ENCODE measurements at regions not wholly inside any gene's neighbourhood (a gene's known extent, or its start where the extent isn't known, plus 50 kb on each side); places are given as distances from the start of the nearest gene placed in this dataset.

DNA sequence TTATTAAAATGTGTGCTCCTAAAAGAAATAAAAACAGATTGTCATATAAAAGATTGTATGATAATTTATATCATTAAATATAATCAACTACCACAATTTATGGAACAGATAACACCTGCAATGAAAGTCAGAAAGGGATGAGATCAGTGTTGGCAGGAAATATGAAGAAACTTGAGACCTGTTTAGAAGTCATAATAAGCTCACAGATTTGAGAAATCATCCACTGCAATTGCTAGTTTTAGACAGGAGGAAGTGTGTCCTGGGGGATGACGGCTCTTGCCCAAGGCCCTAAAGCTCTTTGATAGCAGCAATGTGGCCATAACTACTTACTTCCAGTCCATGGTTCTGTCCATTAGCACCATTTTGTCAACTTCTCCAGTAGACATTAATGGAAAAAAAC, 122.8 kb upstream of the SOX5 start:
- H3K27ac ChIP-seq, result no peak overlapping the region
- no peak overlapping the region for H3K4me3 ChIP-seq
- H3K9me3 ChIP-seq, result no peaks in the 10 kb centered on the region
- TF ChIP-seq, protein P1, sequence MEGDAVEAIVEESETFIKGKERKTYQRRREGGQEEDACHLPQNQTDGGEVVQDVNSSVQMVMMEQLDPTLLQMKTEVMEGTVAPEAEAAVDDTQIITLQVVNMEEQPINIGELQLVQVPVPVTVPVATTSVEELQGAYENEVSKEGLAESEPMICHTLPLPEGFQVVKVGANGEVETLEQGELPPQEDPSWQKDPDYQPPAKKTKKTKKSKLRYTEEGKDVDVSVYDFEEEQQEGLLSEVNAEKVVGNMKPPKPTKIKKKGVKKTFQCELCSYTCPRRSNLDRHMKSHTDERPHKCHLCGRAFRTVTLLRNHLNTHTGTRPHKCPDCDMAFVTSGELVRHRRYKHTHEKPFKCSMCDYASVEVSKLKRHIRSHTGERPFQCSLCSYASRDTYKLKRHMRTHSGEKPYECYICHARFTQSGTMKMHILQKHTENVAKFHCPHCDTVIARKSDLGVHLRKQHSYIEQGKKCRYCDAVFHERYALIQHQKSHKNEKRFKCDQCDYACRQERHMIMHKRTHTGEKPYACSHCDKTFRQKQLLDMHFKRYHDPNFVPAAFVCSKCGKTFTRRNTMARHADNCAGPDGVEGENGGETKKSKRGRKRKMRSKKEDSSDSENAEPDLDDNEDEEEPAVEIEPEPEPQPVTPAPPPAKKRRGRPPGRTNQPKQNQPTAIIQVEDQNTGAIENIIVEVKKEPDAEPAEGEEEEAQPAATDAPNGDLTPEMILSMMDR (IDR thresholded peaks at IDR 0.05), result no peak
- TF ChIP-seq POLR2A (IDR thresholded peaks at IDR 0.05), result no peak
- no peak for DNase-seq
- no peaks in the 10 kb centered on the region for H3K36me3 ChIP-seq
- H3K27me3 ChIP-seq, result no peaks in the 10 kb centered on the region
- H3K4me1 ChIP-seq, result peaks cover 0 to 6% (median 0%) of the 10 kb centered on the region in 4 donors

- no peak for DNase-seq
- Histone ChIP-seq H3K9me3 (no peaks in the 10 kb centered on the region), H3K4me1 (peaks cover 0 to 6% (median 0%) of the 10 kb centered on the region in 4 donors), H3K4me3 (no peak overlapping the region), H3K36me3 (no peaks in the 10 kb centered on the region), H3K27me3 (no peaks in the 10 kb centered on the region), H3K27ac (no peak overlapping the region)
- no peak for TF ChIP-seq POLR2A (IDR thresholded peaks at IDR 0.05)
- TF ChIP-seq, protein P1 (IDR thresholded peaks at IDR 0.05), result no peak
Measured at GRCh38 chr12:24071842-24072241, 122.4 kb upstream of the SOX5 start.

DNA sequence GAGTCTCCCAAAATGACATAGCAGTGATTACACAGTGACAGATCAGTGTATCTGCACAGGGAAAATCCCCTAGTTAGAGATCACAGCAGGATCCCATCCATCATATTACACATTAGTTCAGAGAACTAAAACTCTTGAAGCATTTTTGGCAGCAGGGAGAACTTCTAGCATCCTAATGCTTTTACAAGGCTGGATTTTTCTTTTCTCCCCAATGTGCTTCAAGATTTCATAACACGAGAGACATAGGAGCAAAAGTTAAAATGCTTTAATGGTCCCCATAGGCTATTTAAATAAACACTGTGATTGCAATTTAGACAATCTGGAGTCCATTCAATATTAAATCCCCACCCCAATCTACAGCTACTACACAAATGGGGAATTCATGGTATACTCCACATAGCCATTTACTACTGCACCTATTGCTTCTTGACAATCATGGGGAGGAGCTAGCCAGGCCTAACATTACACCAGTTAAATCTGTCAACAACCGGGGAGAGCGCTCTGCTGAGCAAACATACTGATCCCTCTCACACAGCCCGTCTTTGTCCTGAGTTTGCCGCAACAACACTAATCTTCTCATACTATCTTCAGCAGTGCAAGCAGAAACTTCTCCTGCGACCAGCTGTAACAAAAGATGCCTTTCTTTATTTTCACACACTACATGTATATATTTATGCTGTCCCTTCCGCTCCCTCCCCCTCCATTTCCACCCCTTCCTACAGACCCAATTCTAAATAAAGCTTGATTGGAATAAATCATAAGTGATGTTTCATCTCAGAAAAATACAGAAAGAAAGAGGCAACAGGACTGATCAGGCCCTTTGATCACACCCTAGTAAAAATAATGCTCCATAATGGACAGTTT, 120.3 kb upstream of the SOX5 start:
- peaks cover 0 to 6% (median 0%) of the 10 kb centered on the region in 4 donors for H3K4me1 ChIP-seq
- no peaks in the 10 kb centered on the region for H3K27me3 ChIP-seq
- H3K4me3 ChIP-seq, result no peak overlapping the region
- no peaks in the 10 kb centered on the region for H3K9me3 ChIP-seq
- no peak for DNase-seq
- H3K36me3 ChIP-seq, result no peaks in the 10 kb centered on the region
- no peak overlapping the region for H3K27ac ChIP-seq
- TF ChIP-seq, protein P1 (IDR thresholded peaks at IDR 0.05), result no peak
- no peak for TF ChIP-seq POLR2A (IDR thresholded peaks at IDR 0.05)

DNA sequence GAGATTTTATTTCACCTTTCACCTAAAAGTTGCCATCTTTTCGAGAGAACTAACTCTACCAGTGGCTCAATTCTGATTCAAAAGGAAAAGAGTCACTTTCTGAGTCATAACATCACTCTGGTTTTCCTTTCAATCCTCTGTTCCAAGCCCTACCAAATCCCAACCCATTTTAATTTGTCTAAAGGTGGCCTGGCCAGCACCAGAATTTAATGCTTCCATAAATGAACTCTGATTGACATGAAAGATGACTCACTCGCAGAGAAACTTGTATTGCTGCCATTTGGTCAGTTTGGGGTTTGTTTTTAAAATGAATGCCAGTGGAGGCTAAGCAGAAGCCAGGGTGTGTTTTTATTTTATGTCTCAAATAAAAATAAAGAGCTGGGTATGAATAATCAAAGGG, 117.4 kb upstream of the SOX5 start:
- Histone ChIP-seq H3K27me3 (no peaks in the 10 kb centered on the region), H3K4me1 (peaks cover 0 to 6% (median 0%) of the 10 kb centered on the region in 4 donors), H3K9me3 (no peaks in the 10 kb centered on the region), H3K36me3 (no peaks in the 10 kb centered on the region), H3K4me3 (no peak overlapping the region), H3K27ac (no peak overlapping the region)
- no peak for TF ChIP-seq POLR2A (IDR thresholded peaks at IDR 0.05)
- TF ChIP-seq, protein P1 (IDR thresholded peaks at IDR 0.05), result no peak
- no peak for DNase-seq

DNA sequence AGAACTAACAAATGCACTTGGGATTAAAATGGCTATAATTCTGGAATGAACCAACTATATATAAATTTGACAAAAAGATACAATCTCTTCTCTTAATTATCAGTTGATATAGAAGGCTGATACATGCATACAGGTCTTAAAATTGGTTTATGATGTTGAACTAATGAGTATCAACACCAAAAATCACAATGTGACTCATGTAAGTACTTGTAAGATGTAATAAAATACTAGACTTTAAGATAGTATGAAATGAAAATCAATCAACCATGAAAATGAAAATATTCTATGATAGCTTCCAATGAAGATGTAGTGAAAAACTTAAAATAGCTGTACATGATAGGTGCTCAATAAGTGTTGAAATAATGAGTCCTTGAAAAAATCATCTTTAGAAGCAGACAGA, 116.6 kb upstream of the SOX5 start:
- H3K4me1 ChIP-seq, result peaks cover 0 to 6% (median 0%) of the 10 kb centered on the region in 4 donors
- H3K4me3 ChIP-seq, result no peak overlapping the region
- TF ChIP-seq POLR2A (IDR thresholded peaks at IDR 0.05), result no peak
- TF ChIP-seq, protein P1 (IDR thresholded peaks at IDR 0.05), result no peak

More for the DNA sequence above, 116.6 kb upstream of the SOX5 start:
- no peaks in the 10 kb centered on the region for H3K27me3 ChIP-seq
- no peak for DNase-seq
- no peaks in the 10 kb centered on the region for H3K36me3 ChIP-seq
- H3K9me3 ChIP-seq, result no peaks in the 10 kb centered on the region
- H3K27ac ChIP-seq, result no peak overlapping the region
